Stimulated activated memory B cell treated with anti-CD40 and anti-IgM and Interleukin-4, amounts not matched to agents 10 μg/mL and 1 μg/mL and 100 μg/mL, for 72 hours (primary cell): ENCODE measurements at regions not wholly inside any gene's neighbourhood (a gene's known extent, or its start where the extent isn't known, plus 50 kb on each side); places are given as distances from the start of the nearest gene placed in this dataset.
"Not testable (repeated sequence)": the region's sequence is repeated elsewhere in the genome, so short reads cannot be mapped to it uniquely, and the experiment has no call there.

Source experiments
- ATAC-seq: fragments of 150-1000 bp; cut with Tn5 transposase; 2 replicates; pipeline ENCODE4 v1.10.0; 2021
- H3K27ac Mint-ChIP-seq: one replicate; pipeline ENCODE4 v1.8.0; 2022; ENCODE audit warnings: mild to moderate bottlenecking, mixed read lengths
- H3K27me3 Mint-ChIP-seq: one replicate; pipeline ENCODE4 v1.8.0; 2022; ENCODE audit warnings: mixed read lengths
- H3K36me3 Mint-ChIP-seq: one replicate; pipeline ENCODE4 v1.8.0; 2022; ENCODE audit warnings: mixed read lengths
- H3K4me1 Mint-ChIP-seq: one replicate; pipeline ENCODE4 v1.8.0; 2022; ENCODE audit warnings: mixed read lengths
- H3K4me3 Mint-ChIP-seq: one replicate; pipeline ENCODE4 v1.8.0; 2022; ENCODE audit warnings: mild to moderate bottlenecking, moderate library complexity, mixed read lengths
- H3K9me3 Mint-ChIP-seq: one replicate; pipeline ENCODE4 v1.8.0; 2022; ENCODE audit warnings: mixed read lengths

- H3K9me3 Mint-ChIP-seq: no peaks in the 10 kb centered on the region
- H3K27me3 Mint-ChIP-seq: peaks cover 8% of the 10 kb centered on the region
- no peak overlapping the region for H3K27ac Mint-ChIP-seq
- H3K4me1 Mint-ChIP-seq: no peaks in the 10 kb centered on the region
- no peak overlapping the region for H3K4me3 Mint-ChIP-seq
- ATAC-seq: no peak
- no peaks in the 10 kb centered on the region for H3K36me3 Mint-ChIP-seq
These were observed 86.2 kb upstream of the PPM1H start for GRCh38 chr12:63021116-63021515.

- no peaks in the 10 kb centered on the region for H3K36me3 Mint-ChIP-seq
- no peaks in the 10 kb centered on the region for H3K4me1 Mint-ChIP-seq
- H3K27ac Mint-ChIP-seq: no peak overlapping the region
- H3K4me3 Mint-ChIP-seq: no peak overlapping the region
- no peak for ATAC-seq
- H3K27me3 Mint-ChIP-seq: peaks cover 8% of the 10 kb centered on the region
- H3K9me3 Mint-ChIP-seq: no peaks in the 10 kb centered on the region
These were observed 85.3 kb upstream of the PPM1H start for GRCh38 chr12:63020269-63020668.

- no peak overlapping the region for H3K27ac Mint-ChIP-seq
- no peaks in the 10 kb centered on the region for H3K36me3 Mint-ChIP-seq
- H3K9me3 Mint-ChIP-seq: no peaks in the 10 kb centered on the region
- no peak for ATAC-seq
- H3K4me1 Mint-ChIP-seq: no peaks in the 10 kb centered on the region
- peaks cover 8% of the 10 kb centered on the region for H3K27me3 Mint-ChIP-seq
- no peak overlapping the region for H3K4me3 Mint-ChIP-seq
These were observed 83.3 kb upstream of the PPM1H start for GRCh38 chr12:63018273-63018672.

- Mint-ChIP-seq H3K27ac (no peak overlapping the region), H3K4me3 (no peak overlapping the region), H3K4me1 (no peaks in the 10 kb centered on the region), H3K9me3 (no peaks in the 10 kb centered on the region), H3K27me3 (no peaks in the 10 kb centered on the region), H3K36me3 (no peaks in the 10 kb centered on the region)
- ATAC-seq: no peak
These were observed 78.4 kb upstream of the PPM1H start for GRCh38 chr12:63013302-63013701.

- Mint-ChIP-seq H3K9me3 (no peaks in the 10 kb centered on the region), H3K4me3 (no peak overlapping the region), H3K36me3 (no peaks in the 10 kb centered on the region), H3K27me3 (no peaks in the 10 kb centered on the region), H3K4me1 (no peaks in the 10 kb centered on the region), H3K27ac (no peak overlapping the region)
- ATAC-seq: no peak
These were observed 75.7 kb upstream of the PPM1H start for GRCh38 chr12:63010698-63011097.

- no peak for ATAC-seq
- Mint-ChIP-seq H3K4me1 (no peaks in the 10 kb centered on the region), H3K4me3 (no peak overlapping the region), H3K36me3 (no peaks in the 10 kb centered on the region), H3K9me3 (no peaks in the 10 kb centered on the region), H3K27ac (no peak overlapping the region), H3K27me3 (no peaks in the 10 kb centered on the region)
These were observed 73.4 kb upstream of the PPM1H start for GRCh38 chr12:63008372-63008771.

GRCh38 chr12:63007726-63008125, 72.8 kb upstream of the PPM1H start:
- H3K9me3 Mint-ChIP-seq: no peaks in the 10 kb centered on the region
- H3K4me3 Mint-ChIP-seq: no peak overlapping the region
- ATAC-seq: no peak
- no peaks in the 10 kb centered on the region for H3K27me3 Mint-ChIP-seq
- no peaks in the 10 kb centered on the region for H3K4me1 Mint-ChIP-seq
- no peak overlapping the region for H3K27ac Mint-ChIP-seq
- H3K36me3 Mint-ChIP-seq: no peaks in the 10 kb centered on the region

- H3K36me3 Mint-ChIP-seq: no peaks in the 10 kb centered on the region
- no peaks in the 10 kb centered on the region for H3K27me3 Mint-ChIP-seq
- H3K27ac Mint-ChIP-seq: no peak overlapping the region
- peaks cover 2% of the 10 kb centered on the region for H3K9me3 Mint-ChIP-seq
- ATAC-seq: no peak
- no peak overlapping the region for H3K4me3 Mint-ChIP-seq
- no peaks in the 10 kb centered on the region for H3K4me1 Mint-ChIP-seq
These were observed 71.6 kb upstream of the PPM1H start for GRCh38 chr12:63006536-63006935.

- ATAC-seq: no peak
- Mint-ChIP-seq H3K36me3 (no peaks in the 10 kb centered on the region), H3K9me3 (peaks cover 2% of the 10 kb centered on the region), H3K4me3 (no peak overlapping the region), H3K4me1 (no peaks in the 10 kb centered on the region), H3K27me3 (no peaks in the 10 kb centered on the region), H3K27ac (no peak overlapping the region)
These were observed 70.4 kb upstream of the PPM1H start for GRCh38 chr12:63005382-63005781.

- H3K27ac Mint-ChIP-seq: no peak overlapping the region
- no peak overlapping the region for H3K4me3 Mint-ChIP-seq
- peaks cover 2% of the 10 kb centered on the region for H3K9me3 Mint-ChIP-seq
- H3K27me3 Mint-ChIP-seq: peaks cover 11% of the 10 kb centered on the region
- no peaks in the 10 kb centered on the region for H3K4me1 Mint-ChIP-seq
- ATAC-seq: no peak
- no peaks in the 10 kb centered on the region for H3K36me3 Mint-ChIP-seq
These were observed 68.4 kb upstream of the PPM1H start for GRCh38 chr12:63003223-63003819.

- not testable (repeated sequence) for H3K4me1 Mint-ChIP-seq, H3K4me3 Mint-ChIP-seq, H3K9me3 Mint-ChIP-seq, H3K27ac Mint-ChIP-seq, H3K36me3 Mint-ChIP-seq, ATAC-seq
- H3K27me3 Mint-ChIP-seq: peaks cover 15% of the 10 kb centered on the region
These were observed 67.1 kb upstream of the PPM1H start for GRCh38 chr12:63002059-63002458.

GRCh38 chr12:62998454-62998853, 63.5 kb upstream of the PPM1H start:
- Mint-ChIP-seq H3K4me1 (no peaks in the 10 kb centered on the region), H3K27ac (no peak overlapping the region), H3K4me3 (no peak overlapping the region), H3K36me3 (no peaks in the 10 kb centered on the region), H3K27me3 (peaks cover 15% of the 10 kb centered on the region), H3K9me3 (peaks cover 2% of the 10 kb centered on the region)
- no peak for ATAC-seq

GRCh38 chr12:62995097-62995496, 60.1 kb upstream of the PPM1H start:
- Mint-ChIP-seq H3K27me3 (peaks cover 15% of the 10 kb centered on the region), H3K4me1 (no peaks in the 10 kb centered on the region), H3K9me3 (peaks cover 7% of the 10 kb centered on the region), H3K4me3 (no peak overlapping the region), H3K27ac (no peak overlapping the region), H3K36me3 (no peaks in the 10 kb centered on the region)
- no peak for ATAC-seq

- Mint-ChIP-seq H3K4me3 (no peak overlapping the region), H3K36me3 (no peaks in the 10 kb centered on the region), H3K27ac (no peak overlapping the region), H3K27me3 (no peaks in the 10 kb centered on the region), H3K9me3 (peaks cover 4% of the 10 kb centered on the region), H3K4me1 (no peaks in the 10 kb centered on the region)
- ATAC-seq: no peak
These were observed 51.9 kb upstream of the PPM1H start for GRCh38 chr12:62986844-62987243.
